SIG-M5 treated with dmso at 0.1 percent for 504 hours (cell line): ENCODE measurements at regions not wholly inside any gene's neighbourhood (a gene's known extent, or its start where the extent isn't known, plus 50 kb on each side); places are given as distances from the start of the nearest gene placed in this dataset.
"Not testable (repeated sequence)": the region's sequence is repeated elsewhere in the genome, so short reads cannot be mapped to it uniquely, and the experiment has no call there.

Experiments used
- DNase-seq: peaks from one replicate; lab custom pipeline; 2025; ENCODE audit not compliant: unreplicated experiment; lab: John Stamatoyannopoulos, UW

DNA sequence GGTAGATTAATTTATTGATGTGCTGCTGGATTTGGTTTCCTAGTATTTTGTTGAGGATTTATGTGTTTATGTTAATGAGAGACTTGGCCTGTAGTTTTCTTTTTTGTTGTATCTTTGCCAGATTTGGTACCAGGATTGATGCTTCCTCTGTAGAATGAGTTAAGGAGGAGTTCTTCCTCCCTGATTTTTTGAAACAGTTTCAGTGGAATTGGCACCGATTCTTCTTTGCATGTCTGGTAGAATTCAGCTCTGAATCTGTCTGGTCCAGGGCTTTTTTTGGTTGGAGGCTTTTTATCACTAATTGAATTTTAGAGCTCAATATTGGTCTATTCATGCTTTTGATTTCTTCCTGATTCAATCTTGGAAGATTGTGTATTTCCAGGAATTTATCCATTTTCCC, 174.0 kb upstream of the NDST4 start:
- DNase-seq: no peak

DNA sequence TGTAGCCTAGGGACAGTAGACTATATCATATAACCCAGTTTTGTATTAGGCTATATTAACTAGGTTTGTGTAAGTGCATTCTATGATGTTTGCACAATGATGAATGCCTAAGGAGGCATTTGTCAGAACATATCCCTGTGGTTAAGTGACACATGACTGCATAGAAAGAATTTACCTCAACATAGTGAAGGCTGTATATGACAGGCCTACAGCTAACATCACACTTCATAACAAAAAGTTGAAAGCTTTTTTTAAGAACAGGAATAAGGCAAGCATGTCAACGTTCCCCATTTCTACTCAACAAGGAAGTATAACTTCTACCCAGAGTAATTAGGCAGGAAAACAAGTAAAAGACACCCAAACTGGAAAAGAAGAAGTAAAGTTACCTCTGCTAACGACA, 165.9 kb upstream of the NDST4 start:
- peak; percentile 34 for DNase-seq

DNA sequence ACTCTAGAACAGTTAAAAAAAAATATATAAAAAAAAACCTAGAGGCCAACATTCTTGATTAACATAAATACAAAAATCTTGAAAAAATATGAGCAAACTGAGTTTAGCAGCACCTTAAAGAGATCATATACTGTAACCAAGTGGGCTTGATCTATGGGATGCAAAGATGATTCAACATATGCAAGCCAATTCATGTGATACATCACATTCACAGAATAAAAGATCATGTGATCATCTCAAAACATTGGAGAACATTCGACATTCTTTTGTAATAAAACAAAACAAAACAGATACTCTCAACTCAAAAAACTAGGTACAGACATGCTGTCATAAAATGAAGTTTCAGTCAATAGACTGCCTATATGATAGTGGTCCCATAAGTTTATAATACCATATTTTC, 165.4 kb upstream of the NDST4 start:
- no peak for DNase-seq

- DNase-seq: peak; percentile 9
These were observed 162.2 kb upstream of the NDST4 start for GRCh38 chr4:115275615-115276014.

GRCh38 chr4:115274545-115274944, 161.1 kb upstream of the NDST4 start:
- DNase-seq: peak; percentile 65

DNA sequence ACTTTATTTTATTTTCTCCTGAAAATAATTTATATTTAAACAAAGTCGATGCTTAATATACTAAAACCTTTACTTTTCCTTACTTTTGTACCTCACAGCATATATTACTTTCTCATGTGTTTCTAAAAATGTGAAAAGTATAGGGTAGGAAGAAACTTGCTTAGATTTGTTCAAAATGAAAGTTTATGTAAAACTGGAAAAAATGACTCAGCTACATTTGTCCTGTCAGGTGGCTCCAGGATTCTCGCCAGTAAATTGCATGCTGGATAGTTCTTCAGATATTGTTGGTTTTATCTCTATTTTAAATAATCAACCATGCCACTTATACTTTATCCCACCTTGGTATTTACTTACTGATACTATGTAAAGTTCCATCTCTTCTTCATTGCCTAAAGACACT, 159.2 kb upstream of the NDST4 start:
- no peak for DNase-seq

GRCh38 chr4:115272185-115272584, 158.8 kb upstream of the NDST4 start:
- DNase-seq: peak; percentile 16

DNA sequence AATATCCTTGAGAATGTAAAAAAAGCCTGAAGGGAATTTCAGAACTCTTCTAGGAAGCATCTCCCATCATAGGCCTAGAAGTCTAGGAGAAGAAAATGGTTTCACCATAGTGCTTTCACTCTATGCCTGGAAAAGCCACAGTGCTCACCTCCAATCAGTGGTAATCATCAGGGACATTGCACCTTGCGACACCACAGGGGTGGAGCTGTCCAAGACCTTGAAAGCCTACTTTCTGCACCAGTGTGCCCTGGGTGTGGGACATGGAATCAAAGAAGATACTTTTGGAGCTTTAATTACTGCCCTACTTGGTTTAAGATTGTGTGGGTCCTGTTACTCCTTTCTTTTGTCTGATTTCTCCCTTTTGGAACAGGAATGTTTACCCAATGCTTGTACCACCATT, 146.8 kb upstream of the NDST4 start:
- no peak for DNase-seq

DNA sequence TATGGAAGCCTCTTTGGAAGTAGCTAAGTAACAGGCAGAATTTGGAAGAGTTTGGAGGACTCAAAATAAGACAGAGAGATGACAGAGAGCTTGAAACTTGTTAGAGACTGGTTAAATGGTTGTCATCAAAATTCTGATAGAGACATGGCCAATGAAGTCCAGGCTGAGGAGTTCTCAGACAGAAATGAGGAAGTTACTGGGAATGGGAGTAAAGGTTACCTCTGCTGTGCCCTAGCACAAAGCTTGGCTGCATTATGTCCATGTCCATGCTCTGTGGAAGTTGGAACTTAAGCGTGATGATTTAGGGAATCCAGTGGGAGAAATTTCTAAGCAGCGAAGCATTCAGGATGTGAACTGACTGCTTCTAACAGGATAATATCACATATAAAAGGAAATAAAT, 146.2 kb upstream of the NDST4 start:
- DNase-seq: no peak

- no peak for DNase-seq
These were observed 136.4 kb upstream of the NDST4 start for GRCh38 chr4:115249808-115250207.

DNA sequence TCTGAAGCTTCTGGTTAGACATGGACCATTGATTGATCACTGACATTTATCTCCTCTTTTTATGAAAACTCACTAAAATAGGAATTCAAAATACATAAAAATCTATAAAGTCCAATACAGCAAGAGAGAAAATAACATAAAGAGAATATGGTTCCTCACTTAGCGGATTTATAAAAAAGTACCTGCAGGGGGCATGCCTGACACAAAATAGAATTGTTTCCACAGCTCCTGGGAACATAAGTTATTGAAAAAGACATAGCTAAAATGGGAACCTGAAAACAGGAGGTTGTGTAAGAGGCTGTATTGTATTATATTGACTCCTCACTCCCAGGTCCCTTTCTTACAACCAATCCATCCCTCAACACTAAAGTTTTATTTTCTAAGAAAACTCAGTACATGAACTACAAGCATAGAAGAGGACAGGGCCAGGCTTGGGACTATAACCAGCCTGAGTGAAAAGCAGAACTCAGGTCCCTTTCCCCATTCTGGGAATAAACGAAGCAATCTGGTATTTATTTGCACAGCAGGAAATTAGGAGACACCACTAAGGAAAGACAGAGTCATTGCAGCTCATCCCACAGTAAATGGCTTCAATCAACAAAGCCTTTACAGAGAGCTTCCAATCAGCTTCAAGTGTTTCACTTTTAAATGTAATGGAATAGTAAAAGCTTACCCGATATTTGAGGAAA, 121.1 kb upstream of the NDST4 start:
- peak; percentile 66 for DNase-seq

DNA sequence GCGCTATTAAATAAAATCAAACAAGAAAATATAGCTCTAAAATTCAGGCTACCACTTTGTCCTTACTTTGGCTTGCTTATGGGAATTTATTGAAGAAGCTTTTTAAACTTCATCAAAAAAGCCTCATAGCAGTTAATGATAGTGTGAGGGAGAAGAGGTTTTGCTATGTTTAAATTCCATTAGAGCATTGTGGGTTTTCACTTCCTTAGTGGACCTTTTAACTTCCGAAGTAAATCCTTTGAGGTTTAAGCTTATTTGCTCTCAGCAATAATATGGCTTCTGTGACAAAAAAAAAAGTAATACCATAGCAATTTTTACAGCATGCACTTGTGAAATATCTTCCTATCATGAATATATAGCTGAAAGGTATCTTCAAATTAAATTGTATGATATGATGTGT, 120.2 kb upstream of the NDST4 start:
- DNase-seq: no peak

- no peak for DNase-seq
These were observed 116.5 kb upstream of the NDST4 start for GRCh38 chr4:115229873-115230272.

DNA sequence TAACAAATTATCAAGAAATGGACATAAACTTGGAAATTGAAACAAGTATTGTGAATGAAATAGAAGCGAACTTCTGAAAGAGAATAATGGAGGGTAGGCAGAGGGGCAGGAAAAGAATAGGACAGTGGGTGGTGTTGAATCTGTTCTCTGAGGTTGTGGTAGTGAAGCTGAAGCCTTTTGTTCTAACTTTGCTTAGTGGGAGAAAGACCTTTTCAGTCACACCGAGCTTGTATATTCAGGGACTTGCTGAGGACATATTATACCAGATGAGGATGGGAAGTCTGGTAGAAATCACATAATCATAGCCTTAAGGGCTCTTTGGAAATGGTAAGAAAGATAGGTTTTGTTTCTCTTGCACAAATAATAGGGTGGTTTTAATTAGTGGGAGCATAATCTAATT, 115.4 kb upstream of the NDST4 start:
- no peak for DNase-seq

GRCh38 chr4:115222061-115222460, 108.6 kb upstream of the NDST4 start:
- DNase-seq: no peak

- no peak for DNase-seq
These were observed 106.4 kb upstream of the NDST4 start for GRCh38 chr4:115219862-115220261.

- no peak for DNase-seq
These were observed 106.0 kb upstream of the NDST4 start for GRCh38 chr4:115219315-115219860.

GRCh38 chr4:115215935-115216334, 102.5 kb upstream of the NDST4 start:
- no peak for DNase-seq

- DNase-seq: no peak
These were observed 100.3 kb upstream of the NDST4 start for GRCh38 chr4:115213716-115214115.

- no peak for DNase-seq
These were observed 87.6 kb upstream of the NDST4 start for GRCh38 chr4:115201042-115201330.

DNA sequence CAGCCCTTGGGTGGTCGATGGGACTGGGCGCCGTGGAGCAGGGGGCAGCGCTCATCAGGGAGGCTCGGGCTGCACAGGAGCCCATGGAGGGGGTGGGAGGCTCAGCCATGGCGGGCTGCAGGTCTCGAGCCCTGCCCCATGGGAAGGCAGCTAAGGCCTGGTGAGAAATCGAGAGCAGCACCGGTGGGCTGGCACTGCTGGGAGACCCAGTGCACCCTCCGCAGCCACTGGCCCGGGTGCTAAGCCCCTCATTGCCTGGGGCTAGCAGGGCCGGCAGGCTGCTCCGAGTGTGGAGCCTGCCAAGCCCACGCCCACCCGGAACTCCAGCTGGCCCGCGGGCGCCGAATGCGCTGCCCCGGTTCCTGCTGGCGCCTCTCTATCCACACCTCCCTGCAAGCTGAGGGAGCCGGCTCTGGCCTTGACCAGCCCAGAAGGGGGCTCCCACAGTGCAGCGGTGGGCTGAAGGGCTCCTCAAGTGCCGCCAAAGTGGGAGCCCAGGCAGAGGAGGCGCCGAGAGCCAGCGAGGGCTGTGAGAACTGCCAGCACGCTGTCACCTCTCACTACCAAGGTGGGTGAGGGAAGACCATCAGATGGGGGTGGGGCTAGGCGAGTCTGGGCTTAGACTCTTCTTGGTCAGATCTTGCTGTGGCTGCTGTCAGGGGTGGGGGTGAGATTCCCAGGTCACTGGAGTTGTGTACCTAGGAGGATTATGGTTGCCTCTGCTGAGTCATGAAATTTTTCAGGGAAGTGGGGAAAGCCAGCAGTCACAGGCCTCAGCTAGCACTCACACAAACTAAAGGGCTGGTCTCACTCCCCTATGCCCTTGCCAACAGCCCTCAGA, 87.0 kb upstream of the NDST4 start:
- not testable (repeated sequence) for DNase-seq

DNA sequence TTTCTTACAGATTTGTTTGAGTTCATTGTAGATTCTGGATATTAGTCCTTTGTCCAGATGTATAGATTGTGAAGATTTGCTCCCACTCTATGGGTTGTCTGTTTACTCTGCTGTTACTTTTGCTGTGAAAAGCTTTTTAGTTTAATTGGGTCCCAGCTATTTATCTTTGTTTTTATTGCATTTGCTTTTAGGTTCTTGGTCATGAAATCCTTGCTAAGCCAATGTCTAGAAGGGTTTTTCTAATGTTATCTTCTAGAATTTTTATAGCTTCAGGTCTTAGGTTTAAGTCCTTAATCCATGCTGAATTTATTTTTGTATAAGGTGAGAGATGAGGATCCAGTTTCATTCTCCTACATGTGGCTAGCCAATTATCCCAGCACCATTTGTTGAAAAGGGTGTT, 81.2 kb upstream of the NDST4 start:
- not testable (repeated sequence) for DNase-seq
